Calu3 (cell line): ENCODE measurements at regions not wholly inside any gene's neighbourhood (a gene's known extent, or its start where the extent isn't known, plus 50 kb on each side); places are given as distances from the start of the nearest gene placed in this dataset.

Experiments
- BruUV-seq: library from RNA; stranded (reverse); fragments of 400-500 nt; replicated peaks from 2 replicates; lab custom pipeline; 2021; lab: Mats Ljungman, UMichigan
- CTCF ChIA-PET: fragments of 300-600 bp; sonication (Branson Sonifier 250); formaldehyde crosslinking; loops from one replicate; lab custom pipeline; 2022; ENCODE audit warnings: antibody characterized with exemption; lab: Charles Lee
- DNase-seq: peaks from one replicate; pipeline ENCODE4 v3.0.0; 2022
- H3K27ac Mint-ChIP-seq: one replicate; pipeline ENCODE4 v1.8.0; 2022; ENCODE audit warnings: mixed read lengths; ENCODE audit not compliant: unreplicated experiment
- H3K27me3 Mint-ChIP-seq: one replicate; pipeline ENCODE4 v1.8.0; 2022; ENCODE audit warnings: mixed read lengths; ENCODE audit not compliant: unreplicated experiment
- H3K36me3 Mint-ChIP-seq: one replicate; pipeline ENCODE4 v1.8.0; 2022; ENCODE audit warnings: mild to moderate bottlenecking, moderate library complexity, mixed read lengths; ENCODE audit not compliant: insufficient read depth, unreplicated experiment
- H3K4me1 Mint-ChIP-seq: one replicate; pipeline ENCODE4 v1.8.0; 2022; ENCODE audit warnings: mild to moderate bottlenecking, low read depth, mixed read lengths; ENCODE audit not compliant: unreplicated experiment
- H3K4me3 Mint-ChIP-seq: one replicate; pipeline ENCODE4 v1.8.0; 2022; ENCODE audit warnings: mild to moderate bottlenecking, low read depth, moderate library complexity, mixed read lengths; ENCODE audit not compliant: unreplicated experiment
- H3K9me3 Mint-ChIP-seq: one replicate; pipeline ENCODE4 v1.8.0; 2022; ENCODE audit warnings: low read depth, mixed read lengths; ENCODE audit not compliant: unreplicated experiment
- intact Hi-C: fragments of 100-400 bp; cut with micrococcal nuclease; formaldehyde crosslinking; loops from one replicate; pipeline ENCODE4 v1.10.0; 2022; ENCODE audit not compliant: unreplicated experiment
- TF ChIP-seq, protein P1 (sequence below): fragments of 200-600 bp; IDR thresholded peaks from one replicate; pipeline ENCODE4 v1.8.0; 2022; ENCODE audit warnings: antibody characterized with exemption; ENCODE audit not compliant: unreplicated experiment

- DNase-seq, result no peak
- H3K4me1 Mint-ChIP-seq, result no peaks in the 10 kb centered on the region
- H3K4me3 Mint-ChIP-seq, result no peak overlapping the region
- H3K36me3 Mint-ChIP-seq, result no peaks in the 10 kb centered on the region
- H3K9me3 Mint-ChIP-seq, result no peaks in the 10 kb centered on the region
- CTCF ChIA-PET, result no interaction called here
- BruUV-seq, result no TSS peak
- H3K27ac Mint-ChIP-seq, result no peak overlapping the region
- H3K27me3 Mint-ChIP-seq, result no peaks in the 10 kb centered on the region
- TF ChIP-seq, protein P1, sequence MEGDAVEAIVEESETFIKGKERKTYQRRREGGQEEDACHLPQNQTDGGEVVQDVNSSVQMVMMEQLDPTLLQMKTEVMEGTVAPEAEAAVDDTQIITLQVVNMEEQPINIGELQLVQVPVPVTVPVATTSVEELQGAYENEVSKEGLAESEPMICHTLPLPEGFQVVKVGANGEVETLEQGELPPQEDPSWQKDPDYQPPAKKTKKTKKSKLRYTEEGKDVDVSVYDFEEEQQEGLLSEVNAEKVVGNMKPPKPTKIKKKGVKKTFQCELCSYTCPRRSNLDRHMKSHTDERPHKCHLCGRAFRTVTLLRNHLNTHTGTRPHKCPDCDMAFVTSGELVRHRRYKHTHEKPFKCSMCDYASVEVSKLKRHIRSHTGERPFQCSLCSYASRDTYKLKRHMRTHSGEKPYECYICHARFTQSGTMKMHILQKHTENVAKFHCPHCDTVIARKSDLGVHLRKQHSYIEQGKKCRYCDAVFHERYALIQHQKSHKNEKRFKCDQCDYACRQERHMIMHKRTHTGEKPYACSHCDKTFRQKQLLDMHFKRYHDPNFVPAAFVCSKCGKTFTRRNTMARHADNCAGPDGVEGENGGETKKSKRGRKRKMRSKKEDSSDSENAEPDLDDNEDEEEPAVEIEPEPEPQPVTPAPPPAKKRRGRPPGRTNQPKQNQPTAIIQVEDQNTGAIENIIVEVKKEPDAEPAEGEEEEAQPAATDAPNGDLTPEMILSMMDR, result no peak
- intact Hi-C loops, result no loop called here
These were observed 1189.1 kb downstream of the GRIK2 start for GRCh38 chr6:102582569-102582968.

- CTCF ChIA-PET, result no interaction called here
- TF ChIP-seq, protein P1, result no peak
- no peaks in the 10 kb centered on the region for H3K27me3 Mint-ChIP-seq
- H3K36me3 Mint-ChIP-seq, result no peaks in the 10 kb centered on the region
- no peaks in the 10 kb centered on the region for H3K4me1 Mint-ChIP-seq
- intact Hi-C loops, result no loop called here
- no peak for DNase-seq
- H3K9me3 Mint-ChIP-seq, result no peaks in the 10 kb centered on the region
- H3K4me3 Mint-ChIP-seq, result no peak overlapping the region
- no peak overlapping the region for H3K27ac Mint-ChIP-seq
- BruUV-seq, result no TSS peak
These were observed 1188.0 kb downstream of the GRIK2 start for GRCh38 chr6:102581378-102582124.

DNA sequence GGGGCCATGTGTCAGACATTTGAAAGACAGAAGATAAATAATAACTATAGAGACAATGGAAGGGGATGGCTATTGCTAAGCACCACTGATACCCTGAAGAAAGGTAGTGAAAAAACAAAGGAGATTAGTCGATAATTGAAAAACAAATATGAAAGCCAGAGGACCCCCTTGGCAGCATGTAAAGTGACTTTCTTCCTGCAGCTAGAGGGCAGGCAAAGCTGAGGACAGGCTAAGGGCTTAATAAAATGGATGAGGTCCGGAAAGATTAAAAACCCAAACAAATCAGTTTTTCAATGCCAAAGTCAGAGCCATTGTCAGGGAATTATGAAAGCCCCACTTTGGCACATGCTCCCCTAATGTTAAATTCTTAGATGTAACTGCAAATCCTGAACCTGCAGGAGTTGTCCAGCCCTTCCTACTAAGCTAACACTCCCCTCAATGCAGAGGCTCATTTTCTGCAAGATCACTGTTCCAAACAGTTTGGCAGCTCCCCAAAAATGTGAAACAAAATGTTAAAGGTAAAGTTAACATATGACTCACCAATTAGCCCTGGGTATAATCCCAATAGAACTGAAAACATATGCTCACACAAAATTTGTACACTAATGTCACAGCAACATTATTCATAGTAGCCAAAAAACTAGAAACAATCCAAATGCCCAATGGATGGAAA is 1177.9 kb downstream of the GRIK2 start:
- DNase-seq, result no peak
- no peak overlapping the region for H3K4me3 Mint-ChIP-seq
- H3K9me3 Mint-ChIP-seq, result no peaks in the 10 kb centered on the region
- CTCF ChIA-PET, result no interaction called here
- no TSS peak for BruUV-seq
- no peaks in the 10 kb centered on the region for H3K27me3 Mint-ChIP-seq
- H3K27ac Mint-ChIP-seq, result no peak overlapping the region
- no peaks in the 10 kb centered on the region for H3K4me1 Mint-ChIP-seq
- intact Hi-C loops, result no loop called here
- TF ChIP-seq, protein P1, result no peak
- no peaks in the 10 kb centered on the region for H3K36me3 Mint-ChIP-seq

GRCh38 chr6:102562713-102563112 is 1169.2 kb downstream of the GRIK2 start:
- Mint-ChIP-seq H3K27ac (no peak overlapping the region), H3K27me3 (no peaks in the 10 kb centered on the region), H3K4me3 (no peak overlapping the region), H3K4me1 (no peaks in the 10 kb centered on the region), H3K9me3 (no peaks in the 10 kb centered on the region), H3K36me3 (no peaks in the 10 kb centered on the region)
- intact Hi-C loops, result no loop called here
- no peak for DNase-seq
- BruUV-seq, result no TSS peak
- TF ChIP-seq, protein P1, result no peak
- CTCF ChIA-PET, result no interaction called here
